WTC11 (cell line): ENCODE measurements at regions not wholly inside any gene's neighbourhood (a gene's known extent, or its start where the extent isn't known, plus 50 kb on each side); places are given as distances from the start of the nearest gene placed in this dataset.

Experiments used
- ATAC-seq: fragments of 200-7000 bp; cut with Tn5 transposase; 2 replicates; pipeline ENCODE4 v1.10.0; 2021; ENCODE audit warnings: mild to moderate bottlenecking, moderate library complexity
- CTCF ChIA-PET: fragments of 300-600 bp; sonication (Branson Sonifier 250); formaldehyde crosslinking; loops from one replicate; lab custom pipeline; 2021; ENCODE audit warnings: antibody characterized with exemption; lab: Charles Lee
- POLR2A ChIA-PET: fragments of 350-600 bp; sonication (Branson Sonifier 250); formaldehyde crosslinking; loops from one replicate; lab custom pipeline; 2021; ENCODE audit warnings: antibody characterized with exemption; lab: Charles Lee
- DNase-seq: peaks from one replicate; pipeline ENCODE4 v3.0.0; 2021; ENCODE audit warnings: low spot score
- H3K27ac Mint-ChIP-seq: 2 replicates; pipeline ENCODE4 v1.8.0; 2021; ENCODE audit warnings: mixed read lengths
- H3K27me3 Mint-ChIP-seq: 2 replicates; pipeline ENCODE4 v1.8.0; 2021; ENCODE audit warnings: low read depth, mild to moderate bottlenecking, moderate library complexity, mixed read lengths
- H3K36me3 Mint-ChIP-seq: 2 replicates; pipeline ENCODE4 v1.8.0; 2021; ENCODE audit warnings: mixed read lengths
- H3K4me1 Mint-ChIP-seq: 2 replicates; pipeline ENCODE4 v1.8.0; 2022; ENCODE audit warnings: mixed read lengths
- H3K4me3 Mint-ChIP-seq: 2 replicates; pipeline ENCODE4 v1.8.0; 2021; ENCODE audit warnings: mild to moderate bottlenecking, moderate library complexity, mixed read lengths
- H3K9me3 Mint-ChIP-seq: 2 replicates; pipeline ENCODE4 v1.8.0; 2021; ENCODE audit warnings: mixed read lengths
- ATF2 ChIP-seq: sonication (generic); formaldehyde crosslinking; IDR thresholded peaks from 2 replicates; pipeline ENCODE4 v1.8.1; 2022; ENCODE audit warnings: low read depth, missing genetic modification reagents, borderline replicate concordance
- CREB1 ChIP-seq: sonication (generic); formaldehyde crosslinking; IDR thresholded peaks from 2 replicates; pipeline ENCODE4 v1.8.0; 2023; ENCODE audit warnings: mild to moderate bottlenecking, missing genetic modification reagents
- CTCF ChIP-seq: fragments of 200-600 bp; IDR thresholded peaks from 2 replicates; pipeline ENCODE4 v1.8.0; 2022; ENCODE audit warnings: antibody characterized with exemption
- EMX1 ChIP-seq: fragments of 250-450 bp; sonication (Bioruptor Pico); IDR thresholded peaks from 2 replicates; pipeline ENCODE4 v1.8.0; 2021; ENCODE audit warnings: mild to moderate bottlenecking
- IRF1 ChIP-seq: sonication (generic); formaldehyde crosslinking; IDR thresholded peaks from 2 replicates; pipeline ENCODE4 v1.8.0; 2023; ENCODE audit warnings: missing genetic modification reagents
- IRF2 ChIP-seq: sonication (generic); formaldehyde crosslinking; IDR thresholded peaks from 2 replicates; pipeline ENCODE4 v1.8.0; 2022; ENCODE audit warnings: low read depth, missing genetic modification reagents, borderline replicate concordance
- JAZF1 ChIP-seq: fragments of 250-450 bp; sonication (Bioruptor Pico); IDR thresholded peaks from 2 replicates; pipeline ENCODE4 v1.9.0; 2021; ENCODE audit warnings: moderate library complexity, mild to moderate bottlenecking, inconsistent platforms
- MAX ChIP-seq: sonication (generic); formaldehyde crosslinking; IDR thresholded peaks from 2 replicates; pipeline ENCODE4 v1.8.0; 2022; ENCODE audit warnings: mild to moderate bottlenecking, missing genetic modification reagents
- MLX ChIP-seq: sonication (generic); formaldehyde crosslinking; IDR thresholded peaks from 2 replicates; pipeline ENCODE4 v1.8.1; 2023; ENCODE audit warnings: mild to moderate bottlenecking, missing genetic modification reagents, moderate library complexity
- TP53 ChIP-seq: sonication (generic); formaldehyde crosslinking; IDR thresholded peaks from 2 replicates; pipeline ENCODE4 v1.8.1; 2023; ENCODE audit warnings: mild to moderate bottlenecking, missing genetic modification reagents
- ZNF138 ChIP-seq: sonication (generic); formaldehyde crosslinking; conservative IDR thresholded peaks from 2 replicates; pipeline ENCODE4 v1.8.1; 2022; ENCODE audit warnings: mild to moderate bottlenecking, moderate library complexity, missing genetic modification reagents
- ZNF281 ChIP-seq: sonication (generic); formaldehyde crosslinking; IDR thresholded peaks from 2 replicates; pipeline ENCODE4 v1.8.0; 2023; ENCODE audit warnings: mild to moderate bottlenecking, missing genetic modification reagents
- ZNF532 ChIP-seq: fragments of 250-450 bp; sonication (Bioruptor Pico); IDR thresholded peaks from 2 replicates; pipeline ENCODE4 v1.9.0; 2021; ENCODE audit warnings: mild to moderate bottlenecking, borderline replicate concordance
- ZSCAN18 ChIP-seq: fragments of 250-450 bp; sonication (Bioruptor Pico); IDR thresholded peaks from 2 replicates; pipeline ENCODE4 v2.1.2; 2022; ENCODE audit warnings: mild to moderate bottlenecking, moderate library complexity

GRCh38 chr3:163213838-163214237 lies 1717.2 kb downstream of the OTOL1 start:
- H3K9me3 Mint-ChIP-seq = peaks cover 5% of the 10 kb centered on the region
- H3K27ac Mint-ChIP-seq = no peak overlapping the region
- DNase-seq (no peak), ATAC-seq (no peak)
- no peak for TF ChIP-seq ATF2
- TF ChIP-seq ZNF281 (CRISPR knock-in tag) = no peak
- no peak for TF ChIP-seq IRF2 (CRISPR knock-in tag)
- TF ChIP-seq ZNF532 = no peak
- no peak for TF ChIP-seq EMX1 (CRISPR knock-in tag)
- no peaks in the 10 kb centered on the region for H3K27me3 Mint-ChIP-seq
- CTCF ChIA-PET = no interaction called here
- POLR2A ChIA-PET = interaction anchor here (0.7 kb wide), 1 partner anchor 708 kb away, joined by 4 read pairs; no protein-coding TSS in a partner anchor
- H3K36me3 Mint-ChIP-seq = peaks cover 1% of the 10 kb centered on the region
- H3K4me1 Mint-ChIP-seq = no peaks in the 10 kb centered on the region
- no peak overlapping the region for H3K4me3 Mint-ChIP-seq

- no peaks in the 10 kb centered on the region for H3K4me1 Mint-ChIP-seq
- ChIA-PET CTCF (no interaction called here), POLR2A (no interaction called here)
- TF ChIP-seq MAX (no peak), IRF1 (CRISPR knock-in tag) (no peak), CTCF (no peak), JAZF1 (CRISPR knock-in tag) (no peak), ZSCAN18 (no peak), CREB1 (CRISPR knock-in tag) (no peak), TP53 (CRISPR knock-in tag) (no peak), MLX (CRISPR knock-in tag) (no peak), ZNF138 (CRISPR knock-in tag) (no peak)
- no peaks in the 10 kb centered on the region for H3K27me3 Mint-ChIP-seq
- DNase-seq (no peak), ATAC-seq (no peak)
- H3K27ac Mint-ChIP-seq = no peak overlapping the region
- H3K4me3 Mint-ChIP-seq = no peak overlapping the region
- no peaks in the 10 kb centered on the region for H3K36me3 Mint-ChIP-seq
- H3K9me3 Mint-ChIP-seq = no peaks in the 10 kb centered on the region
Measured at GRCh38 chr3:163196815-163197374, 1700.3 kb downstream of the OTOL1 start.
